PFSK-1 (cell line): ENCODE measurements at regions not wholly inside any gene's neighbourhood (a gene's known extent, or its start where the extent isn't known, plus 50 kb on each side); places are given as distances from the start of the nearest gene placed in this dataset.

Experiments
- FOXP2 ChIP-seq: optimal IDR thresholded peaks from 2 replicates; pipeline ENCODE3; 2011; ENCODE audit warnings: borderline replicate concordance, control low read depth, inconsistent platforms; ENCODE audit not compliant: insufficient read depth; ENCODE audit errors: extremely low read length, extremely low read depth
- POLR2AphosphoS5 ChIP-seq: IDR thresholded peaks from 2 replicates; pipeline ENCODE4 v1.6.1; 2012; ENCODE audit warnings: low read depth, mild to moderate bottlenecking, control low read depth, low read length, moderate library complexity
- SIN3A ChIP-seq: IDR thresholded peaks from 2 replicates; pipeline ENCODE4 v1.6.1; 2012; ENCODE audit warnings: mild to moderate bottlenecking, low read length, moderate library complexity, borderline replicate concordance; ENCODE audit not compliant: insufficient read depth
- TAF1 ChIP-seq: IDR thresholded peaks from 2 replicates; pipeline ENCODE4 v1.6.1; 2012; ENCODE audit warnings: low read length, control low read depth, borderline replicate concordance; ENCODE audit not compliant: insufficient read depth
- TF ChIP-seq, protein P1 (sequence below), 2 experiments: IDR thresholded peaks; 2 replicates each; pipeline versions ENCODE4 v1.6.1 to v1.8.0; 2011 to 2012; ENCODE audit warnings: low read depth in 2 of 2, low read length in 2 of 2, control low read depth in 1 of 2, inconsistent platforms in 1 of 2, mild to moderate bottlenecking in 1 of 2, moderate library complexity in 1 of 2; ENCODE audit not compliant: insufficient read depth in 1 of 2

GRCh38 chr5:163995206-163995605 lies 489.8 kb downstream of the MAT2B start:
- TF ChIP-seq TAF1 = no peak
- TF ChIP-seq, protein P1, sequence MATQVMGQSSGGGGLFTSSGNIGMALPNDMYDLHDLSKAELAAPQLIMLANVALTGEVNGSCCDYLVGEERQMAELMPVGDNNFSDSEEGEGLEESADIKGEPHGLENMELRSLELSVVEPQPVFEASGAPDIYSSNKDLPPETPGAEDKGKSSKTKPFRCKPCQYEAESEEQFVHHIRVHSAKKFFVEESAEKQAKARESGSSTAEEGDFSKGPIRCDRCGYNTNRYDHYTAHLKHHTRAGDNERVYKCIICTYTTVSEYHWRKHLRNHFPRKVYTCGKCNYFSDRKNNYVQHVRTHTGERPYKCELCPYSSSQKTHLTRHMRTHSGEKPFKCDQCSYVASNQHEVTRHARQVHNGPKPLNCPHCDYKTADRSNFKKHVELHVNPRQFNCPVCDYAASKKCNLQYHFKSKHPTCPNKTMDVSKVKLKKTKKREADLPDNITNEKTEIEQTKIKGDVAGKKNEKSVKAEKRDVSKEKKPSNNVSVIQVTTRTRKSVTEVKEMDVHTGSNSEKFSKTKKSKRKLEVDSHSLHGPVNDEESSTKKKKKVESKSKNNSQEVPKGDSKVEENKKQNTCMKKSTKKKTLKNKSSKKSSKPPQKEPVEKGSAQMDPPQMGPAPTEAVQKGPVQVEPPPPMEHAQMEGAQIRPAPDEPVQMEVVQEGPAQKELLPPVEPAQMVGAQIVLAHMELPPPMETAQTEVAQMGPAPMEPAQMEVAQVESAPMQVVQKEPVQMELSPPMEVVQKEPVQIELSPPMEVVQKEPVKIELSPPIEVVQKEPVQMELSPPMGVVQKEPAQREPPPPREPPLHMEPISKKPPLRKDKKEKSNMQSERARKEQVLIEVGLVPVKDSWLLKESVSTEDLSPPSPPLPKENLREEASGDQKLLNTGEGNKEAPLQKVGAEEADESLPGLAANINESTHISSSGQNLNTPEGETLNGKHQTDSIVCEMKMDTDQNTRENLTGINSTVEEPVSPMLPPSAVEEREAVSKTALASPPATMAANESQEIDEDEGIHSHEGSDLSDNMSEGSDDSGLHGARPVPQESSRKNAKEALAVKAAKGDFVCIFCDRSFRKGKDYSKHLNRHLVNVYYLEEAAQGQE (IDR thresholded peaks at IDR 0.05; ENCODE audit: insufficient read depth in 1 of 2, low read depth in 2 of 2, low read length in 2 of 2) = no peak
- no peak for TF ChIP-seq POLR2AphosphoS5
- TF ChIP-seq SIN3A = no peak
- TF ChIP-seq FOXP2 = no peak

- TF ChIP-seq TAF1 = no peak
- no peak for TF ChIP-seq POLR2AphosphoS5
- no peak for TF ChIP-seq SIN3A
- no peak for TF ChIP-seq FOXP2
These were observed 492.5 kb downstream of the MAT2B start for GRCh38 chr5:163997965-163998364.

DNA sequence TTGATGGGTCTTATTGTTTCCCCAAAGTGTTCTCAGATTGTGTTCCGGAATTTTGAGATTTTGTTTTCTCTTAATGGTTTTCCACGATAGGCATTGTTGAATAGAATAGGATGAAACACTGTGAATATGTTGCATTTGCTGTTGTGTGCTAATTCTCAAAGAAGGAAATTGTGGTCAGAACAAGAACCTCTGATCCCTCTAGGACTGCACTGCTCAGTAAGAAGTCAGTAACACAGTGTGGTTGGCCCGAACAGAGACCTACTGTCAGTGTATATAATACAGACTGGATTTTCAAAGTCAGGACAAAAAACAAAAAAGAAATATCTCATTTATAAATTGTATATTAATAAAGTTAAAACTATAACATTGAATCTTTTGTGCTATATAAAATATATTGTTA lies 494.8 kb downstream of the MAT2B start:
- TF ChIP-seq FOXP2 (no peak), SIN3A (no peak)

GRCh38 chr5:164000819-164001218 lies 495.4 kb downstream of the MAT2B start:
- TF ChIP-seq, protein P1 (IDR thresholded peaks at IDR 0.05; ENCODE audit: insufficient read depth in 1 of 2, low read depth in 2 of 2, low read length in 2 of 2) = no peak
- TF ChIP-seq TAF1 (no peak), POLR2AphosphoS5 (no peak), SIN3A (no peak), FOXP2 (no peak)

DNA sequence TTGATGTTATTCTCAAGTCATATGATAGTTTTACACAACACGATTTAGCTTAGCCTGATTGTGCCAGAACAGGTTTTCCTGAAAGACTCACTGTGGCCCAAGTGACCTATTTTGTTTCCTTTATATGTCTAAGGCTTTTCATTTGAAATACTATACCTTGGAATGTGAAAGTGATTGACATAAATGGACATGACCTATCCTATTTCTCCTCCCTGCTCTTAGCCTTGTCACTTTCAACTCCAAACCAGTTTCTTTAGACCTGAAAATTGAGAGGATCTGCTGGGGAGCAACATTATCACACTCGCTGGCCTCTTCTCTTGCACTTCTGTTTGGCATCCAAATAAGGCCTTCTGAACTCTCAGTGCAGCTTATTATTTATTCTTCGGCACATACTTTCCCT lies 496.8 kb downstream of the MAT2B start:
- TF ChIP-seq POLR2AphosphoS5 (no peak), TAF1 (no peak), FOXP2 (no peak), SIN3A (no peak)
- TF ChIP-seq, protein P1 (IDR thresholded peaks at IDR 0.05; ENCODE audit: insufficient read depth in 1 of 2, low read depth in 2 of 2, low read length in 2 of 2) = no peak

DNA sequence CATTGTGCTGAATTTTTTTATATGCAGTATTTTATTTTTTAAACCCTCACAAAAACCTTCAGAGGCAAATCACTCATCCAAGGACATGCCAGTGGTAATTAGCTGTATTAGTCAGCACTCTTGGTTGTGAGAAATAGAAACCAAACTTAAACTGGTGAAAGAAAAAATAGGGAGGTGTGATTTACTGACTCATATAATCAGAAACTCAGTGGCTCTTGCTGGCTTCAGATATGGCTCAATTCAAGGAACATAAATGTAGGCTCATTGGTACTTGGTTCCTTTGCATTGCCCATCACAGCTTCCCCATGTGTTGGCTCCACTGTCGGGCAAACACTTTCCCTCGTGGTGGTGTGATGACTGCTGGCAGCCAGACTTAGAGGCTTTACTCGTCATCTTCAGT lies 497.2 kb downstream of the MAT2B start:
- TF ChIP-seq SIN3A (no peak), POLR2AphosphoS5 (no peak), FOXP2 (no peak), TAF1 (no peak)
- TF ChIP-seq, protein P1 (IDR thresholded peaks at IDR 0.05; ENCODE audit: insufficient read depth in 1 of 2, low read depth in 2 of 2, low read length in 2 of 2) = no peak
